ENCODE measurements at regions not wholly inside any gene's neighbourhood (a gene's known extent, or its start where the extent isn't known, plus 50 kb on each side); places are given as distances from the start of the nearest gene placed in this dataset.

DNA sequence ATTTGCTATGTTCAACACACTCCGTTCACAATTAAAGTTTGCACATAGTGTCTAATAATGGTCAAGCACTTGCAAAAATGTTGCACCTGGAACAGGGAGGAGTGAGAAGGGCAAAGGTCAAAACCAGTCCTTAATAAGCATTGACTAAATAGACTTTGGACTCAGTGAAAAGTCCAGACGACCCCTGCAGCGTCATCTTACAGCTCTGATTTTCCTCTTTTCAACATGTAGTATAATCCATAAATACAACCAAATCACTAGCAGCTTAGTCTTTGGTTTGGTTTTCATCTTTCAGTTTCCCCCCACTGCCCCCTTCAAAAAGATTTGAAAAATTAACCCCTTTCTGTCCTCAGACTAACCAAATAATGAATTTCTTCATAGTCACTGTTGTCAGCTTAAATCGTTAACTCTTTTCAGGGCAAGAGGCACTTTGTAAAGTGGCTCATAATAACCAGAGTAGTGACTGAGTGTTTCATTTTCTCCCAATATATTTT lies 290.3 kb downstream of the PTPRC start:
- ChIA-PET CTCF (no interaction called here), POLR2A (no interaction called here)

DNA sequence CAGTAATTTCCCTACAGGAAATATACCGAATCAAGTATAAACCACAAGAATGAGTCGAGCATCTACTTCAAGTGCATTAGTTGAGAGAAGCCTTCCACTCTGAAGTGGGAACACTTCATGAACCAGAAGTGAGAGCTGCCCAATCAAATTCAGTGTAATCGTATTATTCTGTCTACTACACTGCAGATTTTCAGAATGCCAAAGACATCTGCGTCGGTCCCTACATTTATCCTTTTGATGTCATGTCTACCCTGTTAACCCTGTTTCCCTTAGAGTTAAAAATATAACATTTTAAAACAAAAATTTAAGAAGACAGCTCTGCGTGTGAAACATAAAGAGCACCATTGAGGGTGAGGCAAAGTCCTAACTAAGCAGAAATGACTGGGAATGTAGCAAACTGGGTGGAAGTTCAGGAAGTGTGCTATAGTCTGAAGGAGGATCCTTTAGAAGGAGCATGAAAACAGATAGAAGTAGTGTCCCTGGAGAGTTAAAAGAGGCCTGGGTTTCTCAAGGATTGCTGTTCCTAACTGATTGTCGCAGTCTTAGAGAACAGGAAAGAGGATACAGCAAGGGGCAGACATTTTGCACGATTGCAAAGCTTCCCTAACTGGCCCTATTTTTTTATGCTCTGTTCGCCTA lies 291.2 kb downstream of the PTPRC start:
- POLR2A ChIA-PET = no interaction called here
- CTCF ChIA-PET = no interaction called here

DNA sequence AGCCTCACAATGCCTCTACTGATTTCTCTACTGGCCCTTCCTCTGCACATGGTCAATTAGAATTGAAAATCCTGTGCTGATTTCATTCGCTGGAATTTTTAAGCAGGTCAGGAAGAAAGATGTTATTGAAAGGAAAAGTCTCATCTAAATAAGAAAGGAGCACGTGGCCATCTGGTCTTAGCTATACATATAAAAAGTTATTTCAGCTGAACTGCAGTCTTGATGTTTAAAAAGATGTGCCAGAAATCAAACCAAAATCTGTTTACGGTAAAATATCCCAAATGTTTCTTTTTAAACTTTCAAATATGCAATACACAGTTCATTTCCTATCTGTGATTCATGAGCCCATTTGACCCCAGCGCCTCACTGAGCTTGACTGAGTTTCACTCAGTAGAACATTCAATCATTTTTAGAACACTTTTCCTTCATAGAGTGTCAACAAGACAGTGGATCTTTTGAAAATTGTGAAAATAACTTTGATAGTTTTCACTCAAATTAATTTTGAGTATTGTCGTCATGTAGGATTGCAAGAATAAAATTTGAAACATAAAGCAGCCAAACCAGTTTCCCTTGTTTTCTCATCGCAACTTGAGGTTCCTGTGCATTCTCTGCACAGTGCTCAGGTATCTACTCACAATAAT lies 293.6 kb downstream of the PTPRC start:
- CTCF ChIA-PET = no interaction called here
- POLR2A ChIA-PET = no interaction called here

DNA sequence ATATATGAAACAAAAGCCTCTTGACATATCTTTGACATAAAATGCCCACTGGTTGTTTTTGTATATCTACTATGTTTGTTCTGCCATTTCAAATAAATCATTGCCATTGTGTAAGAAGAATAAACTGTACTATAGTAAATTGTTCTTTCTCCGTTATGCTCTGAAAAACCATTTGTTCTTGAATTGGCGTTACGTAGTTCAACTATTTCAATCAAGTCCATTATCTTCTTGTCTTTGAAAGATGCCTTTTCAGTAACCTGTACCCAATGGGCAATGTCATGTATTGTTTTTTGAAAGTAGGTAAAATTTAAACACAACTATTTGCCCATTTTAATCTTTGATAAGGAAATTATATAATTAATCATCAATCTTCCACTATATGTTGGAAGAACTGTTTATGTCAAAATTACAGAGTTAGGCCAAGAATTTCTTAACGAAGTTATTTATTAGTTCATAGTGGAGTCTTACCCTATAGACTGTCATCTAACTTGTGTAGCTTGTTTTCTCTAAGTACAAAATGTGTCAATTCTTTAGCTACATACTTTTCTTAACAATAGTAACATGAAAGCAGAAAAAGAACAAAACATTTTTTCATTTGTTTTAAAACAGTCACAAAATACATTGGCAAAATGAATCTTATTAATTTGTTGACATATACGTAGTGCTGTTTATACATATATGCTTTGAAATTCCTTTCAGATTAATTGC lies 294.8 kb downstream of the PTPRC start:
- POLR2A ChIA-PET = no interaction called here
- CTCF ChIA-PET = interaction anchor here (1.6 kb wide), 1 partner anchor 13 kb away, joined by 3 read pairs; no protein-coding TSS in a partner anchor

DNA sequence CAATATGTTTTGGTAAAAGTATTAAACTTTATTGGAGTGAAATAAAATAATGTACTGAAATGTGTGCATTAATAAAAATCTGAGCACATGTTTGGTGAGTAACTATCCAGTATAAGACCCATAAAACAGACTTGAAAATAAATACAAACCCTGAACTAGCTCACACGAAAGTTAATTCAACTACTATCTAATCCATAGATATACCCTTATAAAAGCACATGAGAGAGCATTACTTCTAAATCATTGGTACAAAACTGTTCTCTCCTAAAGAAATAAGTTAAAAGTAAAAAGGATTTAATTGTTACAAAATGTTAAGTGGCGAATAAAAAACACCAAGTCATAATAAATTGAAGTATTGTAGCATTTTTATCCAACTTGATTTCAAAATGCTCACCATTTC lies 295.6 kb downstream of the PTPRC start:
- ChIA-PET POLR2A (no interaction called here), CTCF (interaction anchor here (1.6 kb wide), 1 partner anchor 14 kb away, joined by 3 read pairs; no protein-coding TSS in a partner anchor)

DNA sequence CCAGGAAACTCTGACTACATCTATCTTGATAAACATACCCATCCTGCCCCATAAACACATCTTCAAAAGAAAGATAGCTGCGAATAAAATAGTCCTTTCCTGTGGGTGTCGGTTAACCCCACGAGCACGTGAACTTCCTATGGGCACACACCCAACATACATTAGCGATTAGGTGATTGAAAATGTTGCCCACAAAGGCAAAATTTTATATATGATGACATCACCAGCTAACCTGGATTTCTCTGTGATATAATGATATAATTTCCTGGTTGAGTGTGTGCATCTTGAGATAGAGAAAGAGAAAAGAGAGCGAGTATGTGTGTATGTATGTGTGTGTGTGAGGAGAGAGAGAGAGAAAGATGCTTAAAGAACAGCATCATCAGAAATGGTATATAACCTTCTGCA lies 296.1 kb downstream of the PTPRC start:
- POLR2A ChIA-PET = interaction anchor here (0.5 kb wide), 1 partner anchor 35 kb away, joined by 3 read pairs; no protein-coding TSS in a partner anchor
- CTCF ChIA-PET = interaction anchor here (1.6 kb wide), 1 partner anchor 15 kb away, joined by 3 read pairs; no protein-coding TSS in a partner anchor

DNA sequence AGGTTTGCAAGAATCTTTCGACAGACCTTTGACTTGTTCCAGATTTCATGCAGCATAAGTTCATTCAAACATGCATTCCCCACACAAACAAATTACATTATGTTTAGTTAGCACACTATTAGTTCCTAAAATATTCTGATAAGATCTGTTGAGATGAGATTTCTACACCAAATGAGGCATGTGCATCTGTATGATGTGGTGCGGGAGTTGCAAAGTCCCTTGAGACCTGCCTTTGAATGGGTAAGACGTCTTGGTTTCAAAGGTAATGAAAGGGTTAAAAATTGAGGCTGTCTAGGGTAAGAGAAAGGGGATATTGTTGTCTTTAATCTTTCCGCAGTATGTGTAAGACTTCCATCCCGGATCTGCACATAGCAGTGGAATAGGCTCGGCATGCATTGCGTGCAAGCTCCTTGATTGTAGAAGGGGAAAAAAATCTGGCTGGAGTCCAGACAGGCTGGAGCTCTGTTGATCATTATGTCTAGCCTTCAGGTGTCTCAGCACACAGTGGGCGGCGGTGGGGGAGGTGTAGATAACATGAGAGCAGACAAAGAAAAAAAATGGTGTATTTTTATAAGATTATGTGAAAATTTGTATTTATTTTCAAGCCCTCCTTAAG lies 296.6 kb downstream of the PTPRC start:
- ChIA-PET CTCF (no interaction called here), POLR2A (interaction anchor here (0.5 kb wide), 1 partner anchor 35 kb away, joined by 3 read pairs; no protein-coding TSS in a partner anchor)

DNA sequence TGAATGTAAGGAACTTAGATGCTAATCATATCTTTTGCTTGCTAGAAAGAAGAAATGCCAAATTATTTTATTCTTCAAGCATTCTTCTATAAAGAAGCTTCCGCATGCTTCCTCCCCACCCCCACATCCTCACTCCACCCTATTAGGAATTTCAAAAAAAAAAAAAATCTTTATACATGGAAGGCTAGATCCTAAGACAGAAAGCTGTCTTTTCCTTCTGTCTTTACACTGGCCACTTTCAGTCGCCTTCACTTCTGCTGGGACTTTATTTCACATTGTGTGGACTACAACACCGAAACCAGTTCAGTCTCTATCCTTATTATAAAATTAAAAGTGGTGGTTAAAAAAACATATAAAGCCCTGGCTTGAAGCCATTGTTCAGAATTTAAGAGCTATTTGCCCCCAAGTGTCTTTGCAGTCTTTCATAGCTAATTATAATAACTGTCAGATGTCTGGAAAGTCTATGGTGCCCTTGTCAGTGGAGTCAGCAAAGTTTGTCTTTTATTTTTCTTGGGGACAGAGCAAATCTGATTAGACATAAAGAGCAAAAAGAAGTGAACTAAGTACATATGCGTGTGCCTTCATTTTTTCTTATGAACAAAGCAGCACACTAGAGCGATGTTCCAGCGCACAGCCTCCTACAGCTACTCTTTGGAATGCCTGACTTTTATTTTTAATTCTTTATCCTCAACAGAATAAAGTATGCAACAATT lies 297.7 kb downstream of the PTPRC start:
- ChIA-PET POLR2A (no interaction called here), CTCF (interaction anchor here (1.2 kb wide), 1 partner anchor 176 kb away, joined by 3 read pairs; no protein-coding TSS in a partner anchor)

DNA sequence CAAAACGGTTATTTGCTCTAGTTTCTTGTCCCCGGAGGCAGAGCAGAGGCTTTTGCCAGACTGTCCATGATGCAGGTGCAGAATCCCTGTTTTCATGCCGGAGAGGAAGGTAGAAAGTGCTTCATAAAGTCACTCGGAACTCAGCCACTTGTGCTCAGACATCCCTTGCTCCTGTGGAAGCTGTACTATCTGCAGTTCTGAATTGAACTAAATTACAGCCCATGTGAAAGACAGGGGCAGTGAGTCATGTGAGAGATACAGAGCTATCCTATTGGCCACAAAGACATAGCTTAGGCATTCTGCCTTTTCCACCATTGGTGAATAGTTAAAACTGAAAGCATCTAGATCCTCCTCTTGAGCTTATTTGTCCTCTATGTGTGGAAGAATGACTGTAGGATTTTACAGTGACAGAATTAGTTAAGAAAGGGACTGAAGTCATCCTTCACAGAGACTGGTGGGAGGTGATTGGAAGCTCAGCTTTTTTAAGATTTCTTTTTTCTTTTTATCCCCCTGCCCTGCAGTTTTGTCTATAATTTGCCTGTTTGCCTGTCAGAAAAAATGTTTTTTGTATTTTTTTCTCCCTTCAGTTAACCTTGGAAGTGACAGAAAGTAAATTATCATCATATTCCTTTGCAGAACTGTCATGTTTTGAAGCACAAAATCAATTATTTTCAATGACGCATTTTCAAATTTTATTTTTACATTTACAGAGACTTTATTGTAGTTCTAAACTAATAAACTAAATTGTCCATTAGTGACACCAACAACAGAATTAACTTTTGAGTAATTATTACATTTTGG lies 298.6 kb downstream of the PTPRC start:
- POLR2A ChIA-PET = no interaction called here
- CTCF ChIA-PET = interaction anchor here (1.2 kb wide), 1 partner anchor 175 kb away, joined by 3 read pairs; no protein-coding TSS in a partner anchor

DNA sequence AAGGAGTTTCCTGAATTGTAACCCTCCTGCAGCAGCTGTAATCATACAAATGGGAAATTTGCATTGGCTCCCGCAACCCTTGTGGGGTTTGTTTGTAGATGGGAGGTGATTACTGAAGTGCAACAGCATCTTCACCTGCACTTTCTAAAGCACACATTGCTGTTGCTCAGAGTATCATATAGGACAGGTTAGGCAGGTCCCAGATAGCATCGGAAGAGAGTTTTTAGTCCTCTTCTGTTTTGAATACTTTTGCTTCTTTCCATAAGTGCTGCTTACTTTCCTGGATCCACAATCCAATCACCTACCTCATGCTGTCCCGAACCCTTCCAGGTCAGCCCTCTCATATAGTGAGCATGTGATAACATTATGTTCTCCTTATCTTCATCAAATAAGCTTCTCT lies 300.4 kb downstream of the PTPRC start:
- ChIA-PET CTCF (no interaction called here), POLR2A (no interaction called here)

DNA sequence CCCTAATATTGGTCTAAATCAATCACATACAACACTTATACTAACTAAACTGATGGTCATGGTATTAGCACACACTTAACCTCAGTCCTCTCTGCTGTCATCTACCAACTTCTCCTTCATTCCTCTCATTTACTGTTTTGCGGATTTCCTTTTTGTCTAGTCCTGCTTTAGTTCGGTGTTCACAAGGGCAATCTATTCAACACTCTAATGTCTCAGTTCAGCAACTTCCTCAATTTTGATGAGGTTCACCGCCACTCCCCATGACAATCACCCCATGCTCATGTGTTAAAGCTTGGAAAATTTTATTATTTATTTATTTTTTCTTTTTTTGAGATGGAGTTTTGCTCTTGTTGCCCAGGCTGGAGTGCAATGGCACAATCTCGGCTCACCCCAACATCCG lies 301.1 kb downstream of the PTPRC start:
- CTCF ChIA-PET = no interaction called here
- POLR2A ChIA-PET = no interaction called here

DNA sequence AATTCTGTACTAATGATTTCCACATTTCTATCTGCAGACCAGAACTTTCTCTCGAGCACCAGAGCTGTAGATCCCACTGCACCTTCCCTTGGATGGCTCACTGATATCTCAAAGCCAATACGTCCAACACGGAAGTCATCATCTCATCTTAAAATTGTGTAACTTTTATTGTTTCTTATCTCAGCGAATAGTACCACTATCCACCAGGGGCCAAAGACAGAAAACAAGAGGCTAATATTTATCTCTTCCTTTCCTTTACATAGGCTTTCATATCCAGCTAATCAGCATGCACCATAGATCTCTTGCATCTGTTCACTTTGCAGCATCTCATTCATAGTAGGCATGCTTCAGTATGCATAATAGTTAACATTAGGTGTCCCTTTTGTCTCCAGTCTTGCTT lies 303.6 kb downstream of the PTPRC start:
- POLR2A ChIA-PET = no interaction called here
- CTCF ChIA-PET = no interaction called here

DNA sequence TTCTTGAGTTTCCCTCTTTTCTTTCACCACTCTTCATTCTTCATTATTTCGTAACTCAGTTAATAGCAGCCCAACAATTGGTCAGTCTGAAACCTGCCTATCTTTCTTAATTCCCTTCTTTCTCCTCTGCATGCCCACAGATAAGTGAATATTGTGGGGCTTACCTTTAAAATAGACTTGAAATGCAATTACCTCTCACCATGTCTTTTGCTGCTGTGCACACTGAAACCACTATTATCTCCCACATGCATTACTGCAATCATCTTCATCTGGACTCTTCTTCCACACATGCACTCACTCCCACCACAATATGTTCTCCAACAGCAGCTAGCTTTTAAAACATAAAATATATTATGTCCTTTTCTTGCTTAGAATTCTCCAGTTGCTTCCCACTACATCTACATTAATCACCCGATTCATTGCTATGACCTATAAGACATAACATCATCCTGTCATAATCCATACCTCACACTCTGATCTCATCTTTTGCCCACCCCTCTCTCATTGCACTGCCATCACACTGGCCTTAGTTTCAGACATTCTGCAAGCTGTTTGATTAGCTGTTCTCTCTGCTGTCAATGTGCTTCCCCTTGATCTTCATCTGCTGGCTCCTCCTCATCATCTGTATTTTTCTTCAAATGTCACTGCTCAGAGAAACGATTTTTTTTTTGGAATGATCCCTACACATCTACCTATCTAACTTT lies 304.8 kb downstream of the PTPRC start:
- ChIA-PET POLR2A (no interaction called here), CTCF (no interaction called here)

DNA sequence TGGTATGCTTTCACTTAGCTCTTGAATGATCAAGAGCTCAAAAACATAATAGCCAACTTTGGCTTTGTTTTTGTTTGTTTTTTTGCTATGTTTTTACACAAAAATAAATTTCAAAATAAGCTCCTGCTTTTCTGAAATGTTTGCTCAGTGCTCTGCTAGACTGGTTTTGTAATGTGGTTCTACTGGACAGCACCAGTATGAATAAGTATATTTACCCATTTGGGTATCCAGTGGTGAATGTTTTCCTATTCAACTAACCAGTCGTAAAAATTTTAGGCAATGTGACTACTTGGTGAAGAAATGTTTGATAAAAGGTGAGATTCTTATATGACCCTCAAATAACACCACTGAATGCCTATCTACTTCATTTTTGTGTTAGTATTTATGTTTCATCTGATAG lies 308.6 kb downstream of the PTPRC start:
- POLR2A ChIA-PET = no interaction called here
- CTCF ChIA-PET = no interaction called here

DNA sequence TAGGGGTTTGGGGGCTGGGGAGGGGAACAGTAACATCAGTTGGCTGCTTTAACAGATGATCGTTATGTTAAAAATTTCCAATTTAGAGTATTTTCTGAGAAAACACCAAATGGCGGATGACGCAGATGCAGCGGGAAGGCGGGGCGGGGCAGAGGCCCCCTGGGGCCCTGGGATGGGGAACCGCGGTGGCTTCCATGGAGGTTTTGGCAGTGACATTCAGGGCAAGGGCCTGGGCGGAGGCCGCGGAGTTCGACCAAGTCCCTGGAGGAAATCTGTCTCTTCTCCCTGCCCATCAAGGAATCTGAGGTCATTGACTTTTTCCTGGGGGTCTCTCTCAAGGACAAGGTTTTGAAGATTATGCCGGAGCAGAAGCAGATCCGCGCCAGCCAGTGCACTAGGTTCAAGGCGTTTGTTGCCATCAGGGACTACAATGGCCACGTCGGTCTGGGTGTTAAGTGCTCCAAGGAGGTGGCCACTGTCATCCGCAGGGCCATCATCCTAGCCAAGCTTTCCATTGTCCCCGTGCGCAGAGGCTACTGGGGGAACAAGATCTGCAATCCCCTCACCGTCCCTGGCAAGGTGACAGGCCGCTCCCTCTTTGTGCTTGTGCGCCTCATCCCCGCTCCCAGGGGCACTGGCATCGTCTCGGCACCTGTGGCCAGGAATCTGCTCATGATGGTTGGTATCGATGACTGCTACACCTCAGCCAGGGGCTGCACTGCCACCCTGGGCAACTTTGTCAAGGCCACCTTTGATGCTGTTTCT lies 310.2 kb downstream of the PTPRC start:
- POLR2A ChIA-PET = no interaction called here
- CTCF ChIA-PET = no interaction called here

DNA sequence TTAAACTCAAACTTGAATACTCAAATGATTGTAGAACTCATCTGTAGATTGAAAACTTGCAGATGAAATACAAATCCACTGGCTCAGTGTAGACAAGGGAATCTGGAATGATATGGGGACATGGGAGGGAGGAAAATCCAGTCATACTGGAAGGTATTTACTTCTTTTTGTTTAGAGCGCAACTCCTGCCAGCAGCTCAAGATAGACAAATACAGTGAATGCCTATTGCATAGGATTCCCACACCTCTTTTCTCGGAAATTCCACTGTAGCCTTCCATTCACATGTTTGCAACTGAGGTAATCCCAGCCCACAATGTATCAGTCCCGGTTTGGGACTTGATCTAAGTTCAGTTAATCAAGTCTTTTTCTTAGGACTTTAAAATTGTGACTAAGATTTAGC lies 311.2 kb downstream of the PTPRC start:
- CTCF ChIA-PET = no interaction called here
- POLR2A ChIA-PET = no interaction called here

DNA sequence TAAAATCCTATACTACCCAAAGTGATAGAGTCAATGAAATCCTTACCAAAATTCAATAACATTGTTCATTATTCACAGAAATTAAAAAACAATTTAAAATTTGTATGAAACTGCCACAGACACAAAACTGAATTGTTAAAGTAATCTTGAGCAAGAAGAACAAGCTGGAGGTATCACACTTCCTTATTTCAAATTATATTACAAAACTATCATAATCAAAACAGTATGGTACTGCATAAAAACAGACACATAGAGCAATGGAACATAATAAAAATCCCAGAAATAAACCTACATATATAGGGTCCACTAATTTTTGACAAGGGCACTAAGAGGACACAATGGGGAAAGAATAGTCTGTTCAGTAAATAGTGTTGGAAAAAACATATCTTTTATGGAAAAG lies 316.2 kb downstream of the PTPRC start:
- ChIA-PET CTCF (no interaction called here), POLR2A (no interaction called here)

DNA sequence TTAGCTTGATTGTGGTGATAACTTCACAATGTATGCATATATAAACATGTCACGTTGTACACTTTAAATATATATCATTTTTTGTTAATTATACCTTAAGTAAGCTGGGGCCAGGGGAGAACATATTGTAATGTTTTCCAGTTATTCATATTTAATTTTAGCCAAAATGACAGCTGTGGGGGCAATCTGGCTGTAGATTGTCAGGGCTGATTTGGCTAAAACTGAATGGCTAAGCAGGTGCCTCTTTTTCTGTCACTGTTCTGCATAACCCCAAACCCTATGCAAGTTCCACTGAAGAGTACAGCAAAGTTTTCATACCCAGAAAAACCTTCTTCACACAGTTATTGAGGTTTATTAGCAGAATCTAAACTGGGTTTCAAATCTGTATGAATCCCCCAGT lies 318.2 kb downstream of the PTPRC start:
- POLR2A ChIA-PET = no interaction called here

More for the DNA sequence above, 318.2 kb downstream of the PTPRC start:
- CTCF ChIA-PET = no interaction called here

Data from activated CD8-positive, alpha-beta memory T cell treated with anti-CD3 and anti-CD28 coated beads for 36 hours (primary cell).